ACHN (cell line): ENCODE measurements at regions not wholly inside any gene's neighbourhood (a gene's known extent, or its start where the extent isn't known, plus 50 kb on each side); places are given as distances from the start of the nearest gene placed in this dataset.
"Not testable (repeated sequence)": the region's sequence is repeated elsewhere in the genome, so short reads cannot be mapped to it uniquely, and the experiment has no call there.

Source experiments
- DNase-seq: peaks from one replicate; pipeline ENCODE4 v3.0.0-alpha.2; 2015
- in situ Hi-C: cut with HindIII; loops from 2 replicates; pipeline ENCODE4 v1.10.0; 2017; ENCODE audit warnings: low sequenced_read_pairs, low pct_ligation_motif_present, low pct_unique_long_range_greater_than_20kb

DNA sequence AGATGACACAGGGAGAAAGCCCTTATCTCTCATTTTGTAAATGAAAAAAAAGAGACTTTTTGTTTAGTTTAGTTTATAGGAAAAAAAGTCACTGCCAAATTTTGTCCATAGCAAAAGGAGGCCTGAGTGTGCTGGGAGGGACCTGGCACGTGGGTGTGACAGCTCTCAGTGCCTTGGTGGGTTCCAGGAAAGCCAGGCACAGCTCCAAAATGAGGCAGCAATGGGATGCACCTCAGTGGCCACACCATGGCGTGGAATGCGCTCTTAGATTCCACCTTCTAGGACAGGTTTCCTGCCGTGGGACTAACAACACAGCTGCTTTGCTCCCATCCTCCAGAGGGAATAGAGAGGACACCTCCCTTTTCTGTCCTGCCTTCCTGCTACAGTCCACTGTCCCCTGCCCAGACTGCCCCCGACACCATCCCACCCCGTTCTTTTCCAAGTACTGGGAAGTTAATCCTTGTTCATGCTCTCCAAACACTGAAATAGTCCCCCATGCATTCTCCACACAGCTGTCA, 207.6 kb downstream of the EMP1 start:
- in situ Hi-C loops = no loop called here

DNA sequence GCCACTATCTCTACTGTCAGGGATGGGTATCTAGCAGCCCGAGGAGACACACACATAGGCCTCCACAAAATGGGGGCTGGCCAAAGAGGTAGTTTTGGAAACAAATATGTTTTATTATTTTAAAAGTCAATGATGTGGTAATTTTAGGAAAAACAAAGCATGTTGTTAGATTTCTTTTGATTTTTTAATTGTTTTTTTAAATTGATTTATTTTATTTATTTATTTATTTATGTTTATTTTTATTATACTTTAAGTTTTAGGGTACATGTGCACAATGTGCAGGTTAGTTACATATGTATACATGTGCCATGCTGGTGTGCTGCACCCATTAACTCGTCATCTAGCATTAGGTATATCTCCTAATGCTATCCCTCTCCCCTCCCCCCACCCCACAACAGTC, 194.8 kb downstream of the EMP1 start:
- in situ Hi-C loops, DNase-seq: not testable (repeated sequence)

More for the DNA sequence above, 207.6 kb downstream of the EMP1 start:
- DNase-seq = no peak

DNA sequence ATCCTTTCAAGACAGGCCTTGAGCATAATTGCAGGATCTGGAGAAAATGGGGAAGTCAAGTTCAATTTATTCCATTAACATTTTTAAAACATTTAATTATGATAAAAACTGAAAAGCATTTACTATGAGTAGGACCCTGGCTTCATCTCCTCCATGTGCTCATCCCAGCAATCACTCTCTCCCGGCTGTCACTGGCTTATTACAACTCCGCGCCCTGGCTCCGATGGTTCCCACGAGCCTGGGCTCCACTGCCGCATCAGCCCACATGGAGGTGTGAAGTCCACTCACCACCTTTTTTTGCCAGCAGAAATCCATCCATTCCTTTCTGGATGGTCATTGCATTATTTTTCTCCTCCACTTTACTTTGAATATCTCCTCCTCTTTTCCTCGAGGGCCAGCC, 194.4 kb downstream of the EMP1 start:
- no peak for DNase-seq
- in situ Hi-C loops = no loop called here

DNA sequence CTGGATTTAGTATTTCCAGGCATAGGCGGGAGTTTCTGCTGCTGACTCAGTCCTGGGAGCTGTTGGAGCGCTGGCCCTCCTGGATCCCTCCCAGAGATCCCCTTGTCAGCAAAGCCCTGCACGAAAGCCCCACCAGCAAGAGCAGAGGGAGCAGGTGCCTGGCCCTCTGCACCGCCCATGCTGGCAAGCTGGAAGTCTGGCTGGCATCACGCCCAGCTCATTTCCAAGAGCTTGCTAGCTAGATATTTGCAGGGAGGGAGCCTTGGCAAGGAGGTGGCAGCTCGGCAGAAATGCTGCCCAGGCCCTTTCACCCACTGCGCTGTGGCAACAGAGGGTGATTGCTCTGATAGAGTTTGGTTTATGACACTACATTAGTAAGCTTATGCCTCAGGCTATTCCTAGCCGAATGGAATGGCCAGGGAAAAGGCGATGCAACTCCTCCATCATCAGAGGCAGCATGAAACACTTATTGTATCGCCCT, 193.9 kb downstream of the EMP1 start:
- in situ Hi-C loops = no loop called here
- peak; percentile 99 for DNase-seq

DNA sequence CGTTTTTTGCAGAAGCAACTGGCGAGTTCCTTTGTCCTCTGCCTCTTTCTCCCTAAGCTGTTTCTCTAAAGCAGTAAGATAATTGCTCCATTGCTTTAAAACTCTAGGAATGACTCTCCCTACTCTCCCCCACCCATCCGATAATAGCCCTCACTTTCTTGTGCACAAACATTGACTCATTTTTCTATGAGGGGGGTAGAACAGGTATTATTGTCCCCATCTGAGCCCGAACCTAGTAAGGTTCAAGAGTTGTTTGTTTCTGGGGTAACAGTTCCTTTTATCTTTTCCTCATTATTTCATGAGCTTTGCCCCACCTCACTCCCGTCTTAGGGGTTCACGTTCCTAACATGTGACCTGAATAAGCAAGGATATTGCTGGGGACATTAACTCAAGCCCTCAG, 190.6 kb downstream of the EMP1 start:
- in situ Hi-C loops = no loop called here
- DNase-seq = no peak

DNA sequence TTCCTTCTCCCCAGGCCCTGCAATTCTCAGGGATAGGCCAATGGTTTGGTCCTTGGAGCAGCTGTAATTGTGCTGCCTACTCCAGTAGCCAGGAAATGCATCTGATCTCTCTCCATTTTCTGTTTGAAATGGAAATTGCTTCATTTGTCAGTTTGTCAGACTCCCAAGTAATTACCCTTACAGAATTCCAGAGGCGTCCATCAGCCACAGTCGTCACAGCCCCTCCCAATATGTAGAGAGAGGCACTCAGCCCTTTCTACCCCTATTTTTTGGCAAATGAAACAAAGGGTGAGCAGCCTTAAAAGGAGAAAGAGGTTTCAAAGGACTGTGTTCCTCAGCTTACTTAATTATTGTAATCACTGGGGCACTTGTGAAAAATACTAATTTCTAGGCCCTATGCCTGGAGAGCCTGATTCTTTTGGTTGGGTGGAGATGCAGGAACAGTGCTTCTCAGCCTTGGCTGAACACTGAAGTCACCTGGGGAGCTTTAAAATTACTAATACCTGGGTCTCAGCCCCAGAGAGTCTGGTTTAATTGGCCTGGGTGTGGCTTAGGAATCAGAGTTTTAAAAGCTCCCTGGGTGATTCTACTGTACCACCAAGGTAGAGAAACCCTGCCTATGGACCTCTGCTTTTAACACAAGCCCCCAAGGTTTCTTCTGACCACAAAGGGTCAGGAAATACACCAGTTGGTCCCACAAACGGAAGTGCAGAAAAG, 190.0 kb downstream of the EMP1 start:
- DNase-seq = no peak

DNA sequence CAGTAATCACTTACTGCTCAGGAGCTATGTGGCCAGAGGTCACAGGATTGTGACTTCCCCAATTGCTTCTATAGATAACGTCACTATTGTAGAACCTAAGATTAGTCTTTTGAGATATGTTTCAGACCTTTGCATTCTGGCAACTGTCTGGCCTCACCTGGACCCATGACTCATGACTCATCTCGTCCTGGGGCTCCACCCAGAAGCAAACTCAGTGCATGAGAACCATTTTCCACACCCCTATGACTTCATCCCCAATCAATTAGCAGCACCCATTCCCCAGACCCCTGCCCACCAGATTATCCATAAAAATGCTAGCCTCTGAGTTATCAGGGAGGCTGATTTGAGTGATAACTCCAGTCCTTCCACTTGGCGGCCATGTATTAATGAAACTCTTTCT, 186.9 kb downstream of the EMP1 start:
- in situ Hi-C loops = no loop called here
- DNase-seq = no peak

More for the DNA sequence above, 190.0 kb downstream of the EMP1 start:
- in situ Hi-C loops = no loop called here

DNA sequence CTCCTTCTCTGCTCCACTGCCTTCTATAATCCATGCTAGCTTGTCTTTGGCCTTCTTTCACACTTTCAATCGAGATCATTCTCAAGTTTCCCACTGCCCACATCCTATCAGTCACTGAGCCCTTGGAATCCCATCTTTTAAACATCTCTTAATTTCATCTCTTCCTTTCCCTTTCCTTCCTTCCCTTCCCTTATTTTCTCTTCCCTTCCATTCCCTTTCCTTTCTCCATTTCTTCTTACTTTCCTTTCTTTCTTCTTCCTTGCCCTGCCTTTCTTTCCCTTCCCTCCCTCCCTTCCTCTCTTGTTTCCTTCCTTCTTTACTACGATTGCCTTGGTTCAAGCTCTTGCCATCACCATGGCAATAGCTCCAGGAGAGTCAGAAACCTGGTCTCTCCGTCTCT, 183.8 kb downstream of the EMP1 start:
- no peak for DNase-seq
- in situ Hi-C loops = no loop called here

DNA sequence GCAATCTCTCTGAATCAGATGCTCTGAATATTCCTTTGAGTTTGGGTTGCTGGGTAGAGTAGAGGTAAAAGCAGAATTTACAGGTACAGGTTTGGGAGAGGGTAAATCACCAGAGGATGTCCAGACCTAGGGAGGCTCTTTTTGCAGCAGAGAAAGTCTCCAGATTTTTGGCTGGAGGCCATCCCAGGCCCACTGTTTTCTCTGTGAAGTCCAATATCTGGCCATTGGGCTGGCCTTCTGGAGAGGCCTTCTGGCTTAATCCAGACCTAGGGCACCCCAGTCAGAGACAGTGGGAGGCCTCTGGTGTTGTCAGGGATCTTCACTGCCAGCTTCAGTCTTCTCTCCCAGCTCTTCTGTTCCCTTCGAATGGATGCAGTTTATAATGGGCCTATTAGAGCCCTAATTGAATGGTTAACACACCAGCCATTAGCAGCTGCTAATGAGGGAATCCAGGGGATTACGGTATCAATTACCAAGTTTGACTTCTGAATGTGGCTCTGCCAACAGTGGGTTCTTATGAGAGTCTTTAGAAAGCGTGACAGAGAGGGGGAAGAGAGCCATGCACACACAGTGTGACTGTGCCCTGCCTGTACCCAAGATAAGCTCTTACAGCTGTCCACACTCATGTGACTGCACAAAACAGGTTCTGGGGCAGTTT, 183.1 kb downstream of the EMP1 start:
- no peak for DNase-seq
- in situ Hi-C loops = no loop called here

DNA sequence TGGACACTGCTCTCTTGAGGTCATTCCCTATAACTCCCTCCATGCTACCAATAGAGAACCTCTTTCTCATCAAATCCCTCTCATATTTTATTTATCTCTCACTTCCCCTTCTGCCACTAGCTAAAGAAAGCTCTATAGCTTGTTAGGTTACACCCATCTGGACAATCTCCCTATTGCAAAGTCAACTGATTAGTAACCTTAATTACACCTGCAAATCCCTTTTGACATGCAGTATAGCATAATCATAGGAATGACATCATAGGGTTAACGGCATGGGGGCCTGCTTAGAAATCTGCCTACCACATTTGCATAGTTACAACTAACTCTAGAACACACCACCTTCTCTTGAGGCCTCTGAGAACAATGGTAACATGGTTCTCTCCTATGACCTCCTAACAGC, 181.2 kb downstream of the EMP1 start:
- no peak for DNase-seq

DNA sequence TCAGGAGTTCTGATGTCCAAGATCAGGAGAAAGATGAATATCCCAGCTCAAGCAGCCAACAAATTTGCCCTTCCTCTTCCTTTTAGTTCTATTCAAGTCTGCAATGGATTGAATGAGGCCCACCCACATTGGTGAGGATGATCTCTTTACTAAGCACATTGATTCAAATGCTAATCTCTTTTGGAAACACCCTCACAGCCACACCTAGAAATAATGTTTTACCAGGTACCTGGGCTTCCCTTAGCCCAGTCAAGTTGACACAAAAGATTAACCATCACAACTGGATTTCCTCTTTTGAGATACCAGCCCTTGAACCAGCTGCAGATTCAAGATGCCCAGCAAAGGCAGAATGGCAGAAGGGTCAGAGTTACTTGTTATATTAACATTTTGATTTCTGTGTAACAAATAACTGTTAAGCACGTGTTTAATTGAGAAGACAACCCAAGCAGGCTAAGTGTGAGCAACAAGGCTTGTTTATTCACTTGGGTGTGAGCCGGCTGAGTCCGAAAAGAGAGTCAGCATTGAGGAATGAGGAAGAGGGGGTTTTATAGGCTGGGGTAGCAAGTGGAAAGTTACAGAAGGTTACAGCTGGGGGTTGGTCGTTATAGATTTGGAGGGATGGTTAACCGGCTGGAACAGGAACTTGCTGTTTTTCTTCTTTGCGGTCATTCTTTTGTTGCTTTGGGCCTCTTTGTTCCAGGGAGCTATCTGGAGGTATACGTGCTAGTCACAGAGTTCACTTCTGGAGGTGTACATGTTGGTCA, 180.3 kb downstream of the EMP1 start:
- DNase-seq = no peak
- in situ Hi-C loops = no loop called here

More for the DNA sequence above, 181.2 kb downstream of the EMP1 start:
- in situ Hi-C loops = no loop called here

DNA sequence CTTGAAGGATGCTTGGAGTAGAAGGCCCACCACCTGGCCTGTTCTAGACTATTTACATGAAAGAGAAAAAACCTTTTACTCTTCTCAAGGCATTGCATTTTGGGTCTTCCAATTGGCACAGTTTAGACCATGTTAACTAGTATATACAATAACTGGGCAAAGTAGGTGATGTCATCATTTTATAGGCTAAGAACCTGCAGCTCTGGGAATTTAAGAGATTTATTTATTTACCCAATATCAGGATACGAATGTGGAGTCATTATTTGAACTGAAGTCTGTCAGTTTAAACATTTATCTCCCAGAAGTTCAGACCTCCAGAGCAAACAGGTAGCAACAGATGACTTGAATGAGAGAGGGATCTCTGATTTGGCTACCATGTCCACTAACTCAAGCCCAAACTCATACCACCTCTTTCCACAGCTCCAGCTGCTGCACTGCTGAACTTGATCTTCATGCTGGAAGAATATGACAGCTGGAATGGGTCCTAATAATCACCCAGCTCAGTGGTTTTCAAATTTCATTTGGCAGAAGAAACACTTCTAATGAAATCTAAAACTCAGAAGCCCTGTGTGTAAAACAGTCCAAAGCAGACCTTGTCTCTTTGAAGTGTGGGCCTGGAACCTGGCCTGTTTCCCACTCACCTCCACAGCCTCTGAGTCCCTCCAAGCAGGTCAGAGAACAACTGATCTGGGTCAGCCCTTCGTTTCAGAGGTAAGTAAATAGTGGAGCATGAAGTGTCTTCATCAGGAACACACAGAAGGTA, 179.2 kb downstream of the EMP1 start:
- in situ Hi-C loops = no loop called here
- DNase-seq = no peak

DNA sequence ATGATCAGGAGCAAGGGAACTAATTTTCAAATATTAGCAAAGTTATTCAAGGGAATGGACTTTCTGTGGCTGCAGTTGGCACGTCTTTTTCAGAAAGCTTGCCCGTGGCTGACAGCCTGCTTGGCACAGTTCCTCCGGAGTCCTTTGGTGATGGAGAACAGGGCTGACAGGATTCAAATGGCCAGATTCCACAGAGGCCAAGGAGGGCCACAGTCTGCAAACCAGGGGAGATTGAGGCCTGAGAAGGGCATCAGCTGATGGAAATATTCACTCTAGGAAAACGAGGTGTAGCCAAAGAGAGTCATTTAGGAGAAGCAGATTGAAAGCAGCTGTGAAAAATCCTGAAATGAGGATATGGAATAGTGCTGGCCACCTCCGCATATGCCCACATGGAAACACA, 178.3 kb downstream of the EMP1 start:
- in situ Hi-C loops = loop anchor here (25.0 kb wide), 1 partner anchor 163 kb away; no protein-coding TSS in a partner anchor
- DNase-seq = no peak

DNA sequence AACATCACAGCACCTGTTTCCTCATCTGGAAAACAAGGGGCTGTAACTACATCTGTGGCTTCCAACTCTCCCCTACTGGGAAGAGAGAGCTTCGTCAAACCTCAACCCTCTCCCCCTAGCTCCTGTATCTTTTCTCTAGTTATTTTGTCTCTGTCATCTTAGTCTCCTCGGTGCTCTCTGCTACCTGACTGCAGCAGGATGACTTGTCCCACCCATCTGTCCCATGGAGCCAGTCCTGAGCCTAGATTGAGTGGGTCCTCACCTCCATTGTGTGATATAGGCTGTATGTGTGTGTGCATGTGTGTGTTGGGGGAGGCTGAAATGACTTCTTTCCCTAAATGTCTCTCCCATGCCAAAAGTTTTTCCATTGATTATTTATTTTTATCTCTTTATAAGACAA, 177.3 kb downstream of the EMP1 start:
- no peak for DNase-seq
- in situ Hi-C loops = loop anchor here (25.0 kb wide), 1 partner anchor 163 kb away; no protein-coding TSS in a partner anchor

DNA sequence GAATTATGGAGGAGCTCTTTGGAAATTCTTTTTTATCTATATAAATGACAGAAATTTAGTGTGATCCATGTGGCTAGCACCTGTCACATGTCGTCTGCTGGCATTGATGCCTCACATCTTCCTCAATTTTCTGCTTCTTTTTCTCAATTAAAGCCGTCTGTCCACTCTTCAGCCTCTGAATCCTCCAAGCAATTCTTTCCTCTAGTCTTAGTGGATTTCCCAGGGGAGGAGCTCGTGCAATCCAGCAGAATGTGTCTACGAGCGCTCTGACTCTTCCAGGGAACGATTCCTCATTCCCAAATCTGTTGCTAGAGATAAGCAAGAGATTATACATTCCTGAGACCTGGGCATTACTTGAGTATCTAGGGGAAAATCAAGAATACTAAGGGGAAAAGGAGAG, 176.6 kb downstream of the EMP1 start:
- in situ Hi-C loops = loop anchor here (25.0 kb wide), 1 partner anchor 164 kb away; no protein-coding TSS in a partner anchor
- no peak for DNase-seq

DNA sequence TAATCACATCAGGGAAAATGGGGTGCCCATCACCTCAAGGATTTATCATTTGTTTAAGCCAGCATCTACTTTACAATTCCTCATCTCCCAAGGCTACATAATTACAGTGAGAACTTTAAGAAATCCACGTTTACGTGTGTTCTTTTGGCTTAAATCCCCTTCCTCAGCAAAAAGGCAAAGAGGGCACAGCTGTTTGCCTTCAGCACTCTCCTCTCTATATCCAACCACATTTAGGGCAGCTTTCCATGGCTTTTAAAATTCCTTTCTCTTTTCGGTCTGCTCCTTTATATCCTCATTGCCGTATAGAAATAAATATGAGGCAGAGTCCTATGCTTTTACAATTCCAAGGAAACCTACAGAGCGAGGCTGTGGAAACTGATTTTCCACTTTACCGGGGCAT, 175.9 kb downstream of the EMP1 start:
- no peak for DNase-seq
- in situ Hi-C loops = loop anchor here (25.0 kb wide), 1 partner anchor 165 kb away; no protein-coding TSS in a partner anchor

DNA sequence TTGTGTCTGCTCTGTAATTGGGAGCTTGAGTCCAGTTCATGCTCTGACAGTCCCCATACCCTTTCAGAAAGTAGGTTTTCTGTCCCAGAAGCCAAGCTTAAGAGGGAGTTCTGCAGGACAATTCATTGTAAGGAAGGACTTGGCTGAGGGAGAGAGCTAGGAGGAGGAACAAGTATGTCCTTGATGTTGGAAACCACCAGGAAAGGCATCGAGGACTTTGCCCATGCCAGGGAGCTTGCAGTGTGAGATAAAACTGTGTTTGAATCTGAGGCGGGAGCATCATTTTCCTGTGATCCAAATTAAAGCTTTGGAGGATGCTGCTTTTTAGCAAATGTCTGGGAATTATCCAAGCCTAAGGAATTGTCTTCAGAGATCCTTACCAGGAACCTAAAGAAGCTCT, 175.3 kb downstream of the EMP1 start:
- in situ Hi-C loops = loop anchor here (25.0 kb wide), 1 partner anchor 166 kb away; no protein-coding TSS in a partner anchor
- no peak for DNase-seq

DNA sequence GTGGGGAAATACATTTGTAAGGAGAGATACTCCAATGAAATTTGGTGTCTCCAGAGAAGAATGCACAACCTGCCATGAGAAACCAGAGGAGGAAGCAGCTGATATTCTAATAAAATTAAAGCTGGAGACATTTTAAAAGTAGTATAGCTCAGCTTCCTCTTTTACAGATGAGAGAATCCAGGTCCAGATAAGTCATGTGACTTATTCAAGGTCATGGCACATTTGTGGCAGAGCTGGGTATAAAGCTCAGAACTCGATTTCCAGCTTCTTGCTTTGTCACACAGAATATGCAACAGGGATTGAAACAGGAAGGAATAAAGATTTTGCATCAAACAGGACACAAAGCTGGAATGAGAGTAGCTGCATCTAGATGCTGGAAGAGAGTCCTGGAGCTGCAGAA, 174.8 kb downstream of the EMP1 start:
- in situ Hi-C loops = loop anchor here (25.0 kb wide), 1 partner anchor 166 kb away; no protein-coding TSS in a partner anchor
- no peak for DNase-seq
